ENCODE measurements at regions not wholly inside any gene's neighbourhood (a gene's known extent, or its start where the extent isn't known, plus 50 kb on each side); places are given as distances from the start of the nearest gene placed in this dataset.

DNA sequence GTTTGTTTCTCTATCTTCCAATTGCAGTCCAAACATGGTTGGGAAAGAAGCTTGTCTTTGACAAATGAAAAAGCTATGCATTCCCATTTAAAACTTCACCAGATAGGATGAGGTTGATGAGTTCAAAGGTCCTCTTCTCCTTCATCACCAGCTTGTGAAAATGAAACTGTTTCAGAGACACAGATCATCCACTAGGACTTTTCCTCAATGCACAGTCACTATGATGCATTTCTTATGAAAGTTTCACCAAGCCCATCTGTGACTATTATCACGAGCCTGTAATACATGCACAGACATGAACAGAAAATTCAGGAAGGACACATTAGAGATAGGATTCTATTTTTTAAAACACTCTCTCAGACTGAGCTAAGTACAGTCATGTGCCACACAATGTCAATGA lies 644.4 kb downstream of the PLCL1 start:
- in situ Hi-C loops (cut with HindIII; ENCODE audit: low sequenced_read_pairs), result no loop called here

DNA sequence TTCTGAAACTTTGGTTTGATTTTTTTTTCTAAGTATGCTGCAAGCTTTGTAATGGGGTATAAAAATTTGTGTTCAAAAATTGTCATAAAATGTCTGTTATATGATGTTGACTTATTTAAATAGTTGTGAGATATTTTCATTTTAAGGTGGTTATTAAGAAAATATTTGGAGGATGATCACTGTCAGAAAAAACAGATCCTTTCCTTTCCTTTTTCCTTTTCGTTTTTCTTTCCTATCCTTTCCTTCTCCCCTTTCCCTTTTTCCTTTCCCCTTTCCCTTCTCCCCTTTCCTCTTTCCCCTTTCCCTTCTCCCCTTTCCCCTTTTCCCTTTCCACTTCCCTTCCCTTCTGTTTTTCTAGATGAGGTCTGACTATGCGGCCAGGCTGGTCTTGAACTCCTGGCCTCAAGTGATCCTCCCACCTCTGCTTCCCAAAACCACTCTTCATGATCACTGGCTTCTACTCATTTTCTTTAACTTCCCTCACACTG lies 640.5 kb downstream of the PLCL1 start:
- in situ Hi-C loops (cut with HindIII; ENCODE audit: low sequenced_read_pairs), result no loop called here

DNA sequence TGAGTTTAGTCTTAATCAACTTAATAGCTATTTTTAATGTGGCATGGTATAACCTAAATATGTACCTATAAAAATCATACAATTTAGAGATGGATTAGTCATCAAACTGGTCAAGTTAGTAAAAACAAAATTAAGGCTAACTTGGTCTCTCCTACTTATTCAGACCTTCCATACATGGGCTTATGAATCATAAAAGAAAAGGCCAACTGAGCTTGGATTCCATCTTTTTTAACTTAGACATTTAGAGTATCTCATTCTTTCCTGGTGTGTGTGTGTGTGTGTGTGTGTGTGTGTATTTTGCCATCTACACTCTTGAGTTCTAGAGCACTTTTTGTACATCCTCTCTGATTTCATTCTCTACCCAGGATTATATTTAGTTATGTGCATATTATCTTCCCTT lies 637.5 kb downstream of the PLCL1 start:
- in situ Hi-C loops (cut with HindIII; ENCODE audit: low sequenced_read_pairs), result no loop called here

DNA sequence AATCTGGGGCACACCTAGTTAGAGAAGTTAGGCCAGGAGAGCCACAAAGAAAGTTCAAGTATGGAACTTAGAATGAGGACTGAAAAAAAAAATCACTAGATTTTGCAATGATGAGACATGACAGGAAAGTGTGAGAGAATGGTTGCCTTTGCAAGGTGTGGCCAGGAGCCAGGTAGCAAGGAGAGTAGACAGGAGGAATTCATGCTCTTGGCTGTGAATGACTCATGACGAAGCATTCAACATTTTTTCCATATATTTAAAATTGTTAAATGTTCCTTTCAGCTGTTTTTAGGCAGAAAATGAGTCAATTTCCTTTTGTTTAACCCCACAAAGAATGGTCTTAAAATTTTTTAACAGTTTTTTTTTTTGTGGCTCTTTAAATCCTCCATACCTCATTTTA lies 636.9 kb downstream of the PLCL1 start:
- in situ Hi-C loops (cut with HindIII; ENCODE audit: low sequenced_read_pairs), result no loop called here

DNA sequence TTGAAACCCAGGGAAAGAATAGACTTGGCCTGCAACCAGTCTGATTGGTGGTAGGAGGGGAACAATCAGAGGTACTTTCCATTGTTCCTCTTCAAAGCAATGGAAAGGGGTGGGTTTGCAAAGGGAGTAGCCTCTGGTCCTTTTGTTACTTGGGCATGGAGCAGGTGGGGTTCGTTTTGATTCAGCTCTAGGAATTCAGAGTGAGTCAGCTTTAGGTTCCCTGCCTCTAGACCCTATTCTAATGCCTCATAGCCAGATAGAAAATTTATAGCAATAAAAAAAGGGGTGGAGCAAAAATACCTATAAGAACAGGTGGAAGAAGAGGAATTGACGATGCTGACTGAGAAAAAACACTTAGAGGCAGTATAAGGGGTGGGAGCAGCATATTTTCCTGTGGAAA lies 636.4 kb downstream of the PLCL1 start:
- in situ Hi-C loops (cut with HindIII; ENCODE audit: low sequenced_read_pairs), result no loop called here

DNA sequence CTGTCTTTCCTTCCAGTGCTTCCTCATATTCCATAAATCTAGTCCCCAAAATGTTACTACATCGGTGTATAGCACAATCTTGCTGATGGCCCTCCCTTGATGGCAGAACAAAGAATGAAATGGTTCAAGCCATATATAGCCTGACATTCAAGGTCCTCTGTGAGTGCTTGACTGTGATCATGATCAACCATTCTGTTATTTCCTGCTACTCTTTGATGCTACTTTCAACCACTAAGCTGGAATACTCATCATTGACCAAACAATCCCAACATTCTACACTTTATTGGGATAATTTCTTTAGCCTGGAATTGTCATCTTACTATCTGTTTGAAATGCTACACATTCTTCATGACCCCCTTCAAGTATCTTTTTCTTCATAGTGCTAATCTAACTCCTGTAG lies 633.9 kb downstream of the PLCL1 start:
- in situ Hi-C loops (cut with HindIII; ENCODE audit: low sequenced_read_pairs), result no loop called here

DNA sequence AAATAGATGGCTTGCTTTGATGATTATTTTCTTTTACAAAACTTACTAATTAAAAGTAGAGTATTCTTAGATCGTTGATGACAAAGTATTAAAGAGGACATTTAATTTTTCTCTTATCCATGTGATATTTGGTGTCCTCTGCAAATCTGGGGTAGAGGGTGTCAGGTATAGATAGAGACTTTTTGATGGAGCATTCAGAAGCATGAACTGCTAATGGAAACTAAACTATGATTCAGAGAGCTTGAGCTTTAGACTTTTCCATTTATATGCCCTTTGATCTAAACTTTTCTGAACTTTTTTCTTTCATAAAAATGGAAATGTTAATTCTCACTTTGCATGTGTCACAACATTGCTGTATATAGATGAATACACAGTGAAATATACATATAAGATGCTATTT lies 619.7 kb downstream of the PLCL1 start:
- in situ Hi-C loops (cut with HindIII; ENCODE audit: low sequenced_read_pairs), result no loop called here

DNA sequence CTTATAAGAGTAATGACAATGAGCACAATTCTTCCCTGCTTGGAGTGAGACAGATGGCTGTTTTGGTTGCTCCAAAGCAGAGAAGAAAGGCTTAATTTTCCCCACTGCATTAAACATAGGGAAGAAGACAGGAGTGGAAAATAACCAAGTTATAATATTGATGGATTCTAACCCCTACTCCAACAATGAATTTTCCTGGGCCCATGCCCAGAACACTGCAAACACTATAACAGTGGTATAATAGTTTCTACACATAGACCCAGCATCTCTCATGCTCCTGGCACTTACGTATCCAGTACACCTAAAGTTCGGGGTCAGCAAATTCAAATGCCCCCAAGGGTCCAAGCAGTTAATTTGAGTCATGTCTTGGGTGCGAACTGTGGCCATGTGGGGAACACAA lies 613.4 kb downstream of the PLCL1 start:
- in situ Hi-C loops (cut with HindIII; ENCODE audit: low sequenced_read_pairs), result no loop called here

DNA sequence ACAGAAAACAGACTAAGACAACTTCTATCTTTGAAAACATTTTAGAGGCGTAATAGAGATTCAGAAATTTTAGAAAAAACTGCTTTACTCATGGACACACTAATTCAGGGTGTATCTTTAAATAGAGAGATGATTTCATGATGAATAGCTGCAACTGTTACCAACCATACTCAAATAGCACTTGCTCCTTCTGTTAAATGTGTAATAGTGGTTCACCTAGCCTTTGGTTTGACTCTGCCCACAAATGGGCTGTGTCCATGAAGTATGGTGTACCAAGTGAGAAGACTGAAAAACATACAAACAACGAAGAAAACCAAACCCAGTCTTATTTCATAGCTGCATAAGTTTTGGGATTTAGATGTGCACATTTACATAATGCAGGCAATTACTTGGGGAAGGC lies 610.6 kb downstream of the PLCL1 start:
- in situ Hi-C loops (cut with HindIII; ENCODE audit: low sequenced_read_pairs), result no loop called here

DNA sequence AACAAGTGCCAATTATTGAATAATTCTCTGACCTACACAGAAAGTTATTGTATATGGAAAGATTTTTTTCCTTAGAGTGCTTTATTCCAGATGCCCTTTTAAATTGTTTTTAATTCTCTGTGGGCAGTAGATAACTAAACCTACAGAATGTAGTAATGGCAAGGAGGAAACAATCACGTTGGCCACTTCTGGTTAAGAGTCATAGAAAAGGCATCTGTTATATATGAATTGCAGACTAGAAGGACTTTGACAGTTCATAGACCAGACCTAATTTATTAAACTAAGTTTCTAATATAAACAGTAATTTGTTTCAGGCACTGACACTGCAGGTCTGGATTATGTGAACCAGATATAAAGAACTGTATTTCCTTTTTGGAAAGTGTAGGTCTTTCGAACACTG lies 607.5 kb downstream of the PLCL1 start:
- in situ Hi-C loops (cut with HindIII; ENCODE audit: low sequenced_read_pairs), result no loop called here

DNA sequence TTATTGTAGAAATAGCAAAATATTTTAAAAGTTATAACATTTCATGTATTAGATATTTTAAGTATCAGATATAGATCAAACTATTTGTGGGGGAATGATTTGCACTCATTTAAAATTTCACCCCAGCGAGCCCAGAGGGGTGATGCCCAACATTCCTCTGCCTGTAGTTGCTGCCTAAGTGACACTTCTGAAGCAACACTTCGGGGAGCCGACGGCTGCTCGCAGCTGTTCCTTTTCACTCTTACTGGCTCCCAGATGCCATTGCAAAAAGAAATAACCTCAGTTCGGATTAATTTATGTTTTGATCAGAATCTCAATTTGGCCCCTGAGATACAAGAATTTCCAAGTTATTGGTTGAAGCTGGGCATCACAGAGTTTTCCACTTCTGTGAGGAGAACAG lies 603.8 kb downstream of the PLCL1 start:
- in situ Hi-C loops (cut with HindIII; ENCODE audit: low sequenced_read_pairs), result no loop called here

DNA sequence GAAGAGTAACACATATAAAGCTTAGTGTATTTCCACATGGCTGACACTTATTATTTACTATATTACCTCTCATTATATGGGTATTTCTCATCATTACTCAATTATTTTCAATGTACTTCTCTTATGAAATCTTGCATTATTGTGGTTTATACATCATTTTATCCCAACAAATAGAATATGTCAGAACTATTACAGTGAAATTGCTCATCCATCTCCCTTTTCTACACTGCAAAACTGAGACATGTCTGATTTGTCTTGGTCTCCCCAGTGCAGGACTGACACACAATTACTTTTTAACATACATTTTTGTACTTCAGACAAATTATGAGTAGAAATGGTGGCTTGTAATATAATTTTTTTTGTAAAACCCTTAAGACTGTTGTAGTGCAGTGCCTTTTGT lies 600.9 kb downstream of the PLCL1 start:
- in situ Hi-C loops (cut with HindIII; ENCODE audit: low sequenced_read_pairs), result no loop called here

DNA sequence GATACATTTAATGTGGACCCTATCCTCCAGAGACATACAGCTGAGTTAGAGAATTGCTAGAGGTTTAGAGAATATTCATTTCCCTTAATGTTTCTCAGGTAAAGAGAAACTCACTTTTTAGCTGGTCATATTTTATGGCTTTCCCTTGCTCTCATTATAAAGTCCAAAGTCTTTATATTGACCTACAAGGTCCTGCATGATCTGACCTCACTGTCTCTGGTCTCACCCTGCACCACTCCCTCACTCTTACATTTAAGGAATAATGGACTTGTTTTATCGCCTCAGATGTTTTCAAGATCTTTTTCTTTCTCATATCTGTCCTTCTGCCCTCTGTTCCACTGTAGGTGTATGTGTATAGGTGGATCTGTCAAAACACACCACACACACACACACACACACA lies 597.3 kb downstream of the PLCL1 start:
- in situ Hi-C loops (cut with HindIII; ENCODE audit: low sequenced_read_pairs), result no loop called here

DNA sequence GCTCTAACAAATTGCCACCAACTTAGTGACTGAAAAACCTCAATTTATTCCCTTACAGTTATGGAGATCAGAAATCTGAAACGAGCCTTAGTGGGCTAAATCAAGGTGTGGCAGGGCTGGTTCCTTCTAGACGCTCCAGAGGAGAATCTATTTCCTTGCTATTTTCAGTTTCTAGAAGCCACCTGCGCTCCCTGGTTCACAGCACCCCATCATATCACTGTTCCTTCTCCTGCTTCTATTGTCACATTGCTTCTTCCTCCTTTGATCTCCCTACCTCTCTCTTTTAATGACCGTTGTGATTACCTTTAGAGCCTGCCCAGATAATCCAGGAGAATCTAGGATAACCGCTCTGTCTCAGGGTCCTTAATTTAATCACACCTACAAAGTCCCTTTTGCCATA lies 596.6 kb downstream of the PLCL1 start:
- in situ Hi-C loops (cut with HindIII; ENCODE audit: low sequenced_read_pairs), result no loop called here

DNA sequence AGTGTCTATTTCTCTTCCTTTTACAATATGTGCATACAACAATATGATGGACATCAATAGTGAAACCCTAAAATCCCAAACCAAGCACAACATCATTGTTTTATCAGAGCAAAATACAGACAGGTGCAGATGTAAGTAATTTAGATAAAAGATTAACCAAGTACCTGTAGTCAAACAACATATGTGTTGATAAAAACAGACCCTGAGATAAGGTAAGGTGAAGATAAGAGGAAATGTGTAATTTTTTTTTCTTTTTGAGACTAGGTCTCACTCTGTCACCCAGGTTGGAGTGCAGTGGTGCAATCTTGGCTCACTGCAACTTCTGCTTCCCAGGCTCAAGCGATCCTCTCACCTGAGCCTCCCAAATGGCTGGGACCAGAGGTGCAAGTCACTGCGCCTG lies 589.8 kb downstream of the PLCL1 start:
- in situ Hi-C loops (cut with HindIII; ENCODE audit: low sequenced_read_pairs), result no loop called here

DNA sequence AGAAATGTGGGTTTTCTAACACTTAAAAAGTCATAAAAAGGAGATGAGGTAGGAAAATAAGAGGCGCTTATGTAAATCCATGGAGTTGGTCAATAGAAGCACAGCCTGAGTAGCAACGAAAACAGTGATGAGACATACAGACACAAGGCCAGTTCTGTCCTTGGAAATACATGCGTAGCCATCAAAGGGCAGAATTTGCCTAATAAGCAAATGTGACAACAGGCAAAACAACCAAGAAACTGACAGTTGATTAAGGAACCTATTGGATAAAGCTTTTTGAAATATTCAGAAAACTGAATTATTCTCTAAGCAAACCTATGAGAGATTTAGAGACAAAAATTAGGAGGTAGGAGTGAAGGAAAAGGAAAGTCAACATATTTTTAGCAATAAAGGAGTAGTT lies 586.3 kb downstream of the PLCL1 start:
- in situ Hi-C loops (cut with HindIII; ENCODE audit: low sequenced_read_pairs), result no loop called here

DNA sequence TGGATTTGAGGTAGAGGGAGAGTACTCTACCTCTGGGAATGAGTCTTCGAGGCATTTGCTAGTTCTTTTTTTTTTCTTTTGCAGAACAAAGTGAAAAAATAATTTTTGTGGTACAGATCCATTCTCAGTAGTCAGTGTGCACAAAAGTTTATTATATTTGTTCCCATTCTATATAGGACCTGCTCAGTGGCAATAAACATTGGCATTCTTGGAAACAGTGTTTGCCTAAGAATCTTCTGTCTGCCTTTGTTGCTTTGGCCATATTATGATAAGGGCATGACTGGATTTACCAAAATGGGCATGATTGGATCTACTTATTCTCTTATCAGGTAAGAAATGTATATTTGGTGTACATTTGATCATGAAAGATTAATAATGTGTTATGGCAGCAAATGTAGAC lies 583.3 kb downstream of the PLCL1 start:
- in situ Hi-C loops (cut with HindIII; ENCODE audit: low sequenced_read_pairs), result no loop called here

DNA sequence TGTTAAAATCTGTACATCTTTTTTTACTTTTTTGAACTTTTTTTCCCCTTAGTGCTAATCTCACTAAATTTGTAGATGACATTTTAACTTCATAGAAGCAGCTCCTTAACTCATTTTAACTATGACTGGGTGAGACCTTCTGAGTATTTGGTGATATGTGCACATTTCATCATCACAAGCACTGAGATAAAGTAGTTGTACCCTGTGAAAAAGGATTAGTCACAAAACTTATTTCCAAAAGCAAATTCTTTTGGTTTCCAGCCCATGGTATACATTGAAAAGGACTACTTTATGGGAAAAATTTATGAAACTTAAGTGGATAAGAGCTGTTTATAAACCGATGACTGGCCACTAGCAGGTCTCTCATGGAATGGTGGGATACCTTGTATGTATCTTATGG lies 581.5 kb downstream of the PLCL1 start:
- in situ Hi-C loops (cut with HindIII; ENCODE audit: low sequenced_read_pairs), result no loop called here

DNA sequence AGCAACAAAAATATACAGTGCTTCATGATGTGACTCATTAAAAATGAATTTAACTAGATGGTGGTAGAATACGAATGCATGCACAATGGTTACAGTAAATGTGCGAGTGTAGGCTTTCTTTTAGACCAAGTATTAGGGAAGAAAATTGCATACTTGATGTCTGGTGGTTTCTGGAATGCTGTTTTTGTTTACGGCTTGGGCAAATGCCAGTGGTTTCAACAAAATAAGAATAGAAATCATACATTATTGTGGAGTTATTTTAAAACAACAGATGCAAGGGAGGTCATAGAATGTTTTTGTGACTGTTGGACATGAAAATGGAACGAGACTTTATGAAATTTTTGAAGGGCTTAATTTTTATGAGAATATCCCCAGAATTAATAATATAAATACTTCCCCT lies 580.9 kb downstream of the PLCL1 start:
- in situ Hi-C loops (cut with HindIII; ENCODE audit: low sequenced_read_pairs), result no loop called here

DNA sequence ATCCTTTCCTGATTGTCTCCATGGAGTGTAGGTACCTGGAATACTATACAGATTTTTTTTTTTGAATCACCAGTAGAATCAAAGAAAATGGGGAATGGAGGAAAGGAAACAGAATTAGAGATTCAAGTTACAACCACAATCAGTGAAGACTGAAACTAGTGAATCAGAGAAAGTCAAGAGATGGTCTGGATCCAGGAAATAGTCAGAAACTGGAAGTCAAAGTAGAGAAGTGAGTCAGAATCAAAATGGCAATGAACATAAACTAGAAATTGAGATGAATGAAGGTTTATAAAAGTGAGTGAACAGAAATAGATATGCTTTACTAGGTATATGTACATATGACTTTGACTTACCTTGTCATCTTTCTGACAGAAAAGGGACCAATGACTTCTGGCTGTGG lies 579.0 kb downstream of the PLCL1 start:
- in situ Hi-C loops (cut with HindIII; ENCODE audit: low sequenced_read_pairs), result no loop called here

DNA sequence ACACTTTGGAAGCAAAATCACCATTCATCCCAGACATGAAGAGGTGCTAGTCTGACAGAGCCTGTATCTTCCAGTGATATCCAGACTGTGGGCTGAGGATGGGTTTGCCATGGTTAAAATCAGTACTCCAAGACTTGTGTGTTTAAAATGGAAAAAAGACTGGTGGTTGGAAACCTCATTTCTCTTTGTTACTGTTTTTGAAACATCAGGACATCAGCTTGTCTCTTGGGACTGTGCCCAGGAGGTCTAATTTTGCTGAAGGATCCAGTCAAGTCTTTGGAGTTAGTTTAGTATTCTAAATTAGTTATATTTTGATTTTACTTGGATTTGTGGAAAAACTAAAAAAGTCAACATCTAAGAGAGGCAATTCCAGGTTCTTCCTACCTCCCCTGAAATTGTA lies 578.4 kb downstream of the PLCL1 start:
- in situ Hi-C loops (cut with HindIII; ENCODE audit: low sequenced_read_pairs), result no loop called here

DNA sequence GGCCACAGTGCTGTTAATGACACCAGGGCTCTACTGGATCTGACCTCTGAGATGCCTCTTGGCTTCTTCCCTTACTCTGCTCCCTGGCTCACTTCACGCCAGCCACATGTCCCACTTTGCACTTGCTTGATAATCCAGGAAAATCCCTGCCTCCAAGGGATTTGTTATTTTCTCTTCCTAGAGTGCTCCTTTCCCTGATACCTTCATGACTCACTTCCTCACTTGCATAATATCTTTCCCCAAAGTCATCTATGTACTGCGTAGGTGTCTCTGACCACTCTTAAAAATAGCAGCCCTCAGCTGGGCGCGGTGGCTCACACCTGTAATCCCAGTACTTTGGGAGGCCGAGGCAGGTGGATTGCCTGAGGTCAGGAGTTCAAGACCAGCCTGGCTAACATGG lies 572.3 kb downstream of the PLCL1 start:
- in situ Hi-C loops (cut with HindIII; ENCODE audit: low sequenced_read_pairs), result no loop called here

DNA sequence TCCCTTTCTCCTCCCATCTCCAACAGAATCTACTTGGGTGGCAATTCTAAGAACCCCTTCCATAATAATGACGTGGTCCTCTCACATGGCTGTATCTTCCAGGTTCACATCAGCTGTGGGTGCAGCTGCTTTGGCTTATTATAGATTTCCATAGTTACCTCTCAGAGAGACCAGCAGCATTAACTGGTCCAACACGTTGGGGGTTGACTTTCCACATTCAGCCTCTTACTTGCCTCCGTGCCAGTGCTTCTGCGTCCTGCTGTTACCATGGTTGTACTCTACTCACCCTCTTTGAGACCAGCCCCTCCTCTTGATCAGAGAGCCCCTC lies 570.7 kb downstream of the PLCL1 start:
- in situ Hi-C loops (cut with HindIII; ENCODE audit: low sequenced_read_pairs), result no loop called here
